Stromal cell of bone marrow (primary cell): ENCODE measurements at regions not wholly inside any gene's neighbourhood (a gene's known extent, or its start where the extent isn't known, plus 50 kb on each side); places are given as distances from the start of the nearest gene placed in this dataset.

Experiments used
- DNase-seq: peaks from one replicate; pipeline ENCODE4 v3.0.0-alpha.2; 2012; ENCODE audit warnings: low read depth

DNA sequence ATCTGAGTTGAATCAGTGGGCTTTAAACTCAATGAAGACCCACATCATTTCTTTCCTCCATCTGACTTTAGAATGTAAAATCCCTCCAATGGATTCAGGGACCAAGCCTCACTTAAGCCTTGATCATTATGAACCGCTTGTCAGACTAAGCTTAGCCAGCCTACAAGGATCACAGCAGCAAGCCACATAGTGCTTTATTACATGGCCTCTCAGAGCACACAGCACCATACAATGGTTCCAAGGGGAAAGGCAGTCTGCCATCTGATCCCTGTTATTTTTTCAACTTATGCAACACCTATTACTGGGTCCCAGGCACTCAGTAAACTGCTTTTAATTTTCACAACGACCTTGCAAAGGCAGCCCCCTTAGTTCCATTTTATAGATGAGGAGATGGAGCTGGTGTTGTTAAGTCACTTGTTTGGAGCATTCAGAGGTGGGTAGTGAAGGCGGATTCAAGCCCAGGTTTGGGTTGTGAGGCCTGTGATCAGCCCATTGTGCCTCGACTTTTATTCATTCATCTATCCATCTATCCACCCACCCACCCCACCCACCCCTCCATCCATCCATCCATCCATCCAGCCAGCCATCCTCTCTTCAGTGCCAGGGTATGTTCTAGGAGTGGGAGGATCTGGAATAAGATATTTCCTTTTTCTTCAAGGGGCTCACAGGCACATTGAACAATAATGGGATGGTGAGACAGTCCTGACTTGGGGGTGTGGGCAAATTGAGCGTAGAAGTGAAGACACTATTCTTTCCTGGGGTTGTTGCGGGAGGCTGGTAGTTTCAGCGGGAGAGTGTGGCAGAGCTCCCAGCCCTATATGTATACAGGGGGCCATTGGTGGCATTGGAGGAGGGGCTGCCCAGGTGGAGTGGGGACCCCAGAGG lies 141.2 kb downstream of the MYCN start:
- no peak for DNase-seq

DNA sequence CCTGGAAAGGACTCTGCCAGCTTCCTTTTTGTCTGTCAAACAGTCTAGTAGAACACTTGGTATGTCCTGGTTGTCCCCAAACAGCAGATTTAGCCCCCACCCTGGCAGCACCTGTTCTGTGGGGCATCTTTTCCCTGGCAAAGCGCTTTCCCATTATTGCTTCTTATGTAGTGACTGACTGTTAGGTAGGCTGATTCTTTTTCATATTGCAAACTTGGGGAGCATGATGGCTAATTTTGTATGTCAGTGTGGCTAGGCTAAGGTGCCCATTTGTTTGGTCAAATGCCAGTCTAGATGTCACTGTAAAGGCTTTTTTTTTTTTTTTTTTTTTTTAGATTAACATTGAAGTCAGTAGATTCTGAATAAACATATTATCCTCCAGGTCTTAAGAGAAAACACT lies 140.2 kb downstream of the MYCN start:
- no peak for DNase-seq

- DNase-seq = no peak
Observed at GRCh38 chr2:16080071-16080470, 139.7 kb downstream of the MYCN start.

DNA sequence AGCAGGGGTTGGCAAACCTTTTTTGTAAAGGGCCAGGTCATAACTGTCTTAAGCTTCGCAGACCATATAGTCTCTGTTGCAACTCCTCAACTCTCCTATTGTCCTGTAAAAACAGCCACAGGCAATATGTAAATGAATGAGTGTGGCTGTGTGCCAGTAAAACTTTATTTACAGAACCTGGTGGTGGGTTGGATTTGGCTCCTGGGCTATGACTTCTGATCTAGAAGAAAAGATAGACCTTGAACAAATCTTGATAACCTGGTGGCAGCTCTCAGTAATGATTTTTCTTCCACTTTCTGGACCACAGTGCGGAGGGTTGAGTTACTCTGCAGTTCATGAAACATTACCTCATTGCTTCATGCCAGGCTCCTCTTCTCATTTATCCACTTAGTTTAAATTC lies 139.3 kb downstream of the MYCN start:
- DNase-seq = no peak

- DNase-seq = no peak
Observed at GRCh38 chr2:16077601-16078000, 137.3 kb downstream of the MYCN start.

- no peak for DNase-seq
Observed at GRCh38 chr2:16076911-16077310, 136.6 kb downstream of the MYCN start.

- DNase-seq = no peak
Observed at GRCh38 chr2:16075045-16076012, 135.0 kb downstream of the MYCN start.

- DNase-seq = no peak
Observed at GRCh38 chr2:16073921-16074425, 133.6 kb downstream of the MYCN start.

GRCh38 chr2:16073471-16073870 lies 133.1 kb downstream of the MYCN start:
- DNase-seq = no peak

DNA sequence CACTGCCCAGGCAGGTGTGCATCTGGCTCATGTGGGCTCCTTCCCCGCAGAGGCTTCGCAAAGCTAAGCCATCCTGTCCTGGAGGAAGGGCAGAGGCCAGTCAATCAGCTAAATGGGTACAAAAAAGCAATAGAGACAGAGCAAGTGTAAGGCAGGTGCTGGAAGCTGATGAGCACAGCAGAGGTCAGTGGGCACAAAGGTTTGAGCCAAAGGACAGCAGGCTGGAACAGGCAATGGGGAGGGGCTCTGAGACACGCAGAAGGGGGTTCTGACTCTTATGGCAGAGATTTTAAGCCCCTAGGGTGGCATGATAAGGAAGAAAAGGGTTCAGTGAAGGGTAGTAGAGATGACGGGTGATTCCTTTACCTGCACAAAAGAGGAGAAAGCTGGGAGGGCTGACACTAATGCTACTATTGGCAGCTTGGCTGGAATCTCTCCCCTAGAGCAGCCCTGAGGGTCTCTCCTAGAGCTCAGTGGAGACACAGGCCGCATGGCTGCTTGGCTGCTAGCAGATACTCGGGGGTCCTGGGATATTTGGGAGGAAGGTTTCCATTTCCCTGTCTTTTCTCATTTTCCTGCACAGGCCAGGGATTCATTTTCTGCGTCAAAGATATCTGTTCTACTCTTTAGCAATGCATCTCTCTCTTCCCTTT lies 132.4 kb downstream of the MYCN start:
- no peak for DNase-seq

DNA sequence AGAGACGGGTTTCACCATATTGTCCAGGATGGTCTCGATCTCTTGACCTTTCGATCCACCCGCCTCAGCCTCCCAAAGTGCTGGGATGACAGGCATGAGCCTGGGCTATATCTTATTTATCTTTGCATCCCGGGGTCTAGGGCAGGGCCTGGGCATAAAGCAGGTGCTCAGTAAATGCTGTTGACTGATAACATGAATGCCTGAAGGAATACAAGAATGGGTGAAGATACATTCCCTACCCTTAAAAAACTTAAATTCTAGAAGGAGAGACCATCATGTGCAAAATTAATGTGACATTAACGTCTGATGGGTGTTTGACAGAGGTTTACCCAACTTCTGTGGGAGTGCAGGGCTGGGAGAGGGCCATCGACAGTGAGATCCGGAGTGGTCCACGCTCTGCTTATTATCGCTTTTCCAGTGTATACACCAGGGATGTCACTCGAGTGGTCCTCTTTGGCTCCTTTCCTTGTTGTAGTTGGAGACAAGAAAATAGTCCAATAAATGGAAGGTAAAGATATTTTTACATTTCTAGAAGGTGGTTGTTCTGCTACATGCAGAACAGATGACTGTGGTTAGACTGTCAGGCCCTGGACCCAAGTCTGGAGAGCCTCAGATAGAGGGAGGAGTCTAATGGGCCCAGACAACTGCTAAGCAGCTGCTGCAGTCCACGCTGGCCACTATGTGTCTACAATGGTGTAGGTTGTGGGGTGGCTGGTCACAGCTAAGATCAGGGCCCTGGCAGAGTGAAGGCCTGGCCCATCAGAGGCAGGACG lies 131.7 kb downstream of the MYCN start:
- DNase-seq = no peak

- no peak for DNase-seq
Observed at GRCh38 chr2:16071039-16071864, 130.9 kb downstream of the MYCN start.

DNA sequence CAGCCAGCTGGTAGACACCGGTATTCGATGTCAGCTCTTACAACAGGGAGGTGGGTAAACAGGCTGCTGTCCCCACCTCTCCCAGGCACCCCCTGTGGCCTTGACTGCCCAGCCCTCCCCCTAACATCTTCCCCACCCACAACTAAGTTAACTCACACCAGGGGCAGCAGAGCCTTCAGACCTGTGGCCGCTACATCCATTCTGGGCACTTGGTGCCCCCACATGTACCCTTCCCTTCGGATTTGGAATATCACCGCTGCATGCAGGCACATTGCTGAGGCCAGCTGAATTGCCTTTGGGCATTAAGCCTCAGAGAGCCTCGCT lies 130.3 kb downstream of the MYCN start:
- DNase-seq = no peak

GRCh38 chr2:16069933-16070647 lies 129.7 kb downstream of the MYCN start:
- DNase-seq = no peak

GRCh38 chr2:16069663-16069932 lies 129.2 kb downstream of the MYCN start:
- DNase-seq = no peak

- no peak for DNase-seq
Observed at GRCh38 chr2:16068552-16068940, 128.2 kb downstream of the MYCN start.

GRCh38 chr2:16067866-16068551 lies 127.7 kb downstream of the MYCN start:
- no peak for DNase-seq

DNA sequence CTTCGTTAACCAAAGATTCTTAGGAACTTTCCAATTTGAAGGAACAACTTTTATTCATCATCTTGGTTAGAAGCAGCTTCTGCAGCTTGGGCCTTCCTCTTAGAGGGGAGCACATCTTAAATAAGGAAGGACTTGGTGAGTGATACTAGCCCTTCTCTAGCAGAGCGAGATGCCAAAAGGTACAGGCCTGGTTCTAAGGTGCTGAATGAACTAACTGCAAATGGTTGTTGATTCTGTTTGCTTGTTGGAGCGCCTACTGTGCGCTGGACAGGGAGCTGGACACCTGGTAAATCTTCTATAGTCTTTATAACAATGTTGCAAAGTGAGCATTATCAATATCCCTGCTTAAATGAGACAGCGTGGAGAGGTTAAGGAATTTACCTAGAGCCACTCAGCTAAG lies 127.1 kb downstream of the MYCN start:
- no peak for DNase-seq

DNA sequence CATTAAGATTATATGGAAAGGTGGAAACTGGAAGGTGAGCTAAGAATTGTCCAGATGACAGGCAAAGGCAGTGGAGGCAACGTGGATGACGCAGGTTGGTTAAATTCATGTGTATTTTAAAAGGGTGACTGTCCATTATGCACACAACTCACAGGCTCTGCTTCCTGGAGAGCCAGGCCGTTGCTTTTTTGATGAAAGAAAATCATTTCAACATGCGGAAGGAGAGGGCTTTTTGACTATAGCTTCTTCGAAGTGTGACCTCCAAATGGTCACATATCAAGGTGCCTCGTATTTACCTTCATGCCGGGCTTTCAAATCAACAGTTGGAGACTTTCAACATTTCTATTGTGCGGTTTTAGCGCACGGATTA lies 126.7 kb downstream of the MYCN start:
- no peak for DNase-seq
